HEK293 (cell line): ENCODE measurements at regions not wholly inside any gene's neighbourhood (a gene's known extent, or its start where the extent isn't known, plus 50 kb on each side); places are given as distances from the start of the nearest gene placed in this dataset.

ENCODE experiments used
- CTCF ChIA-PET: fragments of 350-600 bp; formaldehyde crosslinking; extraction: SDS; loops from one replicate; lab custom pipeline; 2021; ENCODE audit warnings: antibody characterized with exemption; lab: Yijun Ruan, JAX
- POLR2A ChIA-PET: fragments of 300-600 bp; formaldehyde crosslinking; extraction: SDS; loops from one replicate; lab custom pipeline; 2020; ENCODE audit warnings: antibody characterized with exemption, inconsistent platforms; lab: Yijun Ruan, JAX
- H3K27ac ChIP-seq: fragments of 200-500 bp; sonication (Bioruptor generic); 2 replicates; pipeline ENCODE4 v1.5.1; 2014; ENCODE audit warnings: low read depth, low read length, control low read depth, inconsistent platforms; ENCODE audit errors: extremely low read depth
- H3K36me3 ChIP-seq, 2 experiments: fragments of 200-500 bp in 1 of 2; sonication (Bioruptor generic) in 1 of 2; 1 replicate in 1 of 2; 2 replicates in 1 of 2; pipeline ENCODE4 v1.5.1; 2014 to 2017; ENCODE audit warnings: inconsistent platforms in 2 of 2, low read length in 2 of 2; ENCODE audit not compliant: control insufficient read depth in 2 of 2, insufficient read depth in 1 of 2
- H3K4me1 ChIP-seq: fragments of 200-500 bp; sonication (Bioruptor generic); 2 replicates; pipeline ENCODE4 v1.5.1; 2014; ENCODE audit warnings: mild to moderate bottlenecking, low read length, inconsistent platforms; ENCODE audit not compliant: control insufficient read depth, insufficient read depth
- H3K4me3 ChIP-seq: 2 replicates; pipeline ENCODE4 v1.5.1; 2011; ENCODE audit warnings: low read depth, mild to moderate bottlenecking, control low read depth, low read length, moderate library complexity
- H3K9me3 ChIP-seq: fragments of 200-500 bp; sonication (Bioruptor generic); 2 replicates; pipeline ENCODE4 v1.5.1; 2014; ENCODE audit warnings: low read depth, low read length, inconsistent platforms; ENCODE audit not compliant: control insufficient read depth, insufficient read depth
- EGR2 ChIP-seq: fragments of 450-650 bp; formaldehyde crosslinking; IDR thresholded peaks from 2 replicates; pipeline ENCODE4 v1.5.1; 2016; ENCODE audit warnings: low read depth, missing biosample characterization, missing genetic modification characterization
- KLF9 ChIP-seq: fragments of 450-650 bp; formaldehyde crosslinking; IDR thresholded peaks from 2 replicates; pipeline ENCODE4 v1.5.1; 2016; ENCODE audit warnings: missing biosample characterization, missing genetic modification characterization, low read depth
- PRDM10 ChIP-seq: fragments of 450-650 bp; formaldehyde crosslinking; IDR thresholded peaks from 2 replicates; pipeline ENCODE4 v1.5.1; 2016; ENCODE audit warnings: missing biosample characterization, missing genetic modification characterization
- RBAK ChIP-seq: fragments of 450-650 bp; formaldehyde crosslinking; IDR thresholded peaks from 2 replicates; pipeline ENCODE4 v1.5.1; 2016; ENCODE audit warnings: missing biosample characterization, missing genetic modification characterization
- REPIN1 ChIP-seq: fragments of 450-650 bp; formaldehyde crosslinking; IDR thresholded peaks from 2 replicates; pipeline ENCODE4 v1.5.1; 2017; ENCODE audit warnings: missing biosample characterization, missing genetic modification characterization, low read depth
- SP3 ChIP-seq: fragments of 450-650 bp; formaldehyde crosslinking; IDR thresholded peaks from 2 replicates; pipeline ENCODE4 v1.5.1; 2016; ENCODE audit warnings: missing biosample characterization, missing genetic modification characterization
- ZBTB6 ChIP-seq: fragments of 450-650 bp; formaldehyde crosslinking; IDR thresholded peaks from 2 replicates; pipeline ENCODE4 v1.5.1; 2017; ENCODE audit warnings: missing biosample characterization, missing genetic modification characterization
- ZFP69B ChIP-seq: fragments of 450-650 bp; formaldehyde crosslinking; IDR thresholded peaks from 2 replicates; pipeline ENCODE4 v1.5.1; 2016; ENCODE audit warnings: missing biosample characterization, missing genetic modification characterization
- ZNF140 ChIP-seq: fragments of 450-650 bp; formaldehyde crosslinking; IDR thresholded peaks from 2 replicates; pipeline ENCODE4 v1.5.1; 2016; ENCODE audit warnings: missing biosample characterization, missing genetic modification characterization
- ZNF157 ChIP-seq: fragments of 450-650 bp; formaldehyde crosslinking; IDR thresholded peaks from 2 replicates; pipeline ENCODE4 v1.5.1; 2016; ENCODE audit warnings: missing biosample characterization, missing genetic modification characterization
- ZNF175 ChIP-seq: fragments of 450-650 bp; formaldehyde crosslinking; IDR thresholded peaks from 2 replicates; pipeline ENCODE4 v1.5.1; 2016; ENCODE audit warnings: missing biosample characterization, missing genetic modification characterization
- ZNF19 ChIP-seq: fragments of 450-650 bp; formaldehyde crosslinking; IDR thresholded peaks from 2 replicates; pipeline ENCODE4; 2016; ENCODE audit warnings: missing biosample characterization, missing genetic modification characterization, low read depth
- ZNF311 ChIP-seq: fragments of 450-650 bp; formaldehyde crosslinking; IDR thresholded peaks from 2 replicates; pipeline ENCODE4 v1.5.1; 2017; ENCODE audit warnings: missing biosample characterization, missing genetic modification characterization, borderline replicate concordance
- ZNF354C ChIP-seq: fragments of 450-650 bp; formaldehyde crosslinking; IDR thresholded peaks from 2 replicates; pipeline ENCODE4 v1.5.1; 2016; ENCODE audit warnings: missing biosample characterization, missing genetic modification characterization, low read depth, borderline replicate concordance
- ZNF398 ChIP-seq: fragments of 450-650 bp; formaldehyde crosslinking; IDR thresholded peaks from 2 replicates; pipeline ENCODE4 v1.5.1; 2017; ENCODE audit warnings: missing biosample characterization, missing genetic modification characterization
- ZNF404 ChIP-seq: fragments of 450-650 bp; formaldehyde crosslinking; IDR thresholded peaks from 2 replicates; pipeline ENCODE4 v1.5.1; 2017; ENCODE audit warnings: missing biosample characterization, missing genetic modification characterization
- ZNF426 ChIP-seq: fragments of 450-650 bp; formaldehyde crosslinking; IDR thresholded peaks from 2 replicates; pipeline ENCODE4 v1.5.1; 2017; ENCODE audit warnings: missing biosample characterization, missing genetic modification characterization, mild to moderate bottlenecking, inconsistent platforms, moderate library complexity
- ZNF449 ChIP-seq: fragments of 450-650 bp; formaldehyde crosslinking; IDR thresholded peaks from 2 replicates; pipeline ENCODE4 v1.5.1; 2017; ENCODE audit warnings: missing biosample characterization, mild to moderate bottlenecking, missing genetic modification characterization, moderate library complexity
- ZNF501 ChIP-seq: fragments of 450-650 bp; formaldehyde crosslinking; IDR thresholded peaks from 2 replicates; pipeline ENCODE4 v1.5.1; 2016; ENCODE audit warnings: missing biosample characterization, missing genetic modification characterization
- ZNF596 ChIP-seq: fragments of 450-650 bp; IDR thresholded peaks from 2 replicates; pipeline ENCODE4 v1.5.0; 2018; ENCODE audit warnings: missing biosample characterization, mild to moderate bottlenecking, missing genetic modification characterization, moderate library complexity
- ZNF610 ChIP-seq: fragments of 450-650 bp; formaldehyde crosslinking; IDR thresholded peaks from 2 replicates; pipeline ENCODE4 v1.5.1; 2016; ENCODE audit warnings: missing biosample characterization, missing genetic modification characterization, borderline replicate concordance
- ZNF621 ChIP-seq: fragments of 450-650 bp; formaldehyde crosslinking; IDR thresholded peaks from 2 replicates; pipeline ENCODE4 v1.5.1; 2017; ENCODE audit warnings: missing biosample characterization, missing genetic modification characterization
- ZNF704 ChIP-seq: fragments of 450-650 bp; formaldehyde crosslinking; IDR thresholded peaks from 2 replicates; pipeline ENCODE4 v1.5.1; 2016; ENCODE audit warnings: missing biosample characterization, missing genetic modification characterization
- ZNF777 ChIP-seq: fragments of 450-650 bp; formaldehyde crosslinking; IDR thresholded peaks from 2 replicates; pipeline ENCODE4 v1.5.1; 2017; ENCODE audit warnings: missing biosample characterization, missing genetic modification characterization, borderline replicate concordance
- ZNF792 ChIP-seq: fragments of 450-650 bp; formaldehyde crosslinking; IDR thresholded peaks from 2 replicates; pipeline ENCODE4 v1.5.1; 2016; ENCODE audit warnings: missing biosample characterization, missing genetic modification characterization
- ZSCAN16 ChIP-seq: fragments of 450-650 bp; formaldehyde crosslinking; IDR thresholded peaks from 2 replicates; pipeline ENCODE4 v1.5.1; 2016; ENCODE audit warnings: missing biosample characterization, missing genetic modification characterization

GRCh38 chr4:27702730-27703431 is 842.2 kb downstream of the STIM2 start:
- no peaks in the 10 kb centered on the region for H3K4me1 ChIP-seq
- no peaks in the 10 kb centered on the region for H3K9me3 ChIP-seq
- CTCF ChIA-PET: interaction anchor here (0.7 to 1.1 kb wide), 3 partner anchors 9 to 653 kb away, joined by 3 to 4 read pairs (median 4); no protein-coding TSS in a partner anchor
- POLR2A ChIA-PET: no interaction called here
- H3K36me3 ChIP-seq: no peaks in the 10 kb centered on the region
- H3K27ac ChIP-seq: no peak overlapping the region
- no peak overlapping the region for H3K4me3 ChIP-seq
- TF ChIP-seq SP3 (tag by site-specific recombination): no peak
- TF ChIP-seq ZNF704: no peak
- no peak for TF ChIP-seq ZNF501 (tag by site-specific recombination)
- TF ChIP-seq ZNF426 (tag by site-specific recombination): no peak
- no peak for TF ChIP-seq KLF9 (tag by site-specific recombination)
- TF ChIP-seq ZNF610: no peak
- no peak for TF ChIP-seq ZSCAN16 (tag by site-specific recombination)
- TF ChIP-seq ZNF777 (tag by site-specific recombination): no peak
- TF ChIP-seq ZNF140: no peak
- TF ChIP-seq ZNF19 (tag by site-specific recombination): no peak
- no peak for TF ChIP-seq ZNF354C (tag by site-specific recombination)
- TF ChIP-seq PRDM10 (tag by site-specific recombination): no peak
- no peak for TF ChIP-seq ZBTB6 (tag by site-specific recombination)
- no peak for TF ChIP-seq ZNF449 (tag by site-specific recombination)
- no peak for TF ChIP-seq ZNF311 (tag by site-specific recombination)

GRCh38 chr4:27703771-27704170 is 843.1 kb downstream of the STIM2 start:
- ChIA-PET CTCF (interaction anchor here (0.6 kb wide), 1 partner anchor 749 kb away, joined by 3 read pairs; no protein-coding TSS in a partner anchor), POLR2A (no interaction called here)
- Histone ChIP-seq H3K27ac (no peak overlapping the region), H3K4me1 (no peaks in the 10 kb centered on the region), H3K4me3 (no peak overlapping the region), H3K9me3 (no peaks in the 10 kb centered on the region), H3K36me3 (no peaks in the 10 kb centered on the region)
- TF ChIP-seq ZFP69B (tag by site-specific recombination) (no peak), ZNF596 (tag by site-specific recombination) (no peak), ZNF354C (tag by site-specific recombination) (no peak), ZNF621 (tag by site-specific recombination) (no peak), ZNF19 (tag by site-specific recombination) (no peak), ZNF398 (no peak), RBAK (tag by site-specific recombination) (no peak), REPIN1 (no peak), ZNF157 (tag by site-specific recombination) (no peak), ZNF404 (tag by site-specific recombination) (no peak), EGR2 (tag by site-specific recombination) (no peak), ZNF175 (no peak), ZNF792 (tag by site-specific recombination) (no peak)
